ENCODE measurements at regions not wholly inside any gene's neighbourhood (a gene's known extent, or its start where the extent isn't known, plus 50 kb on each side); places are given as distances from the start of the nearest gene placed in this dataset.

- Histone ChIP-seq H3K4me3 (ENCODE audit: low read depth, low read length) (no peak overlapping the region), H3K4me1 (ENCODE audit: insufficient read depth) (no peaks in the 10 kb centered on the region), H3K36me3 (ENCODE audit: insufficient read depth) (no peaks in the 10 kb centered on the region), H3K27ac (ENCODE audit: low read depth) (no peak overlapping the region)
- WGBS: 96% methylated on average over 14 of the region's 14 CpGs
- no peak for DNase-seq (ENCODE audit: extremely low spot score)
These were observed 841.6 kb upstream of the TMPRSS15 start for GRCh38 chr21:19245188-19245580.

DNA sequence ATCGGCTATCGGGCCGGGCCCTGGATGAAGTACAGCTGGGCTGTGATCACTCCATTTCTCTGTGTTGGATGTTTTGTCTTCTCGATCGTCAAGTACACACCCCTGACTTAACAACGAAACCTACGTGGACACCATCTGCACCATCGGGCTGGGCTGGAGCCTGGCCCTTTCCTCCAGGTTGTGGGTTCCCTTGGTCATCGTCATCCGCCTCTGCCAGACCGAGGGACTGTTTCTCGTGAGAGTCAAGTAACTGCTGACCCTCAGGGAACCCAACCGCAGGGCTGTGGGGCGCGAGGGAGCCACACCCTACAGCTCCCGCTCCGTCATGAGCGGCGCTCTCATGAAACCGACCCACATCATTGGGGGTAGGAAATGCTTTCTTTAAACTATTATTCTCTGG, 842.4 kb upstream of the TMPRSS15 start:
- H3K4me3 ChIP-seq (ENCODE audit: low read depth, low read length): no peak overlapping the region
- no peaks in the 10 kb centered on the region for H3K4me1 ChIP-seq (ENCODE audit: insufficient read depth)
- H3K27ac ChIP-seq (ENCODE audit: low read depth): no peak overlapping the region
- DNase-seq (ENCODE audit: extremely low spot score): no peak
- H3K36me3 ChIP-seq (ENCODE audit: insufficient read depth): no peaks in the 10 kb centered on the region
- WGBS: 95% methylated on average over 20 of the region's 20 CpGs

DNA sequence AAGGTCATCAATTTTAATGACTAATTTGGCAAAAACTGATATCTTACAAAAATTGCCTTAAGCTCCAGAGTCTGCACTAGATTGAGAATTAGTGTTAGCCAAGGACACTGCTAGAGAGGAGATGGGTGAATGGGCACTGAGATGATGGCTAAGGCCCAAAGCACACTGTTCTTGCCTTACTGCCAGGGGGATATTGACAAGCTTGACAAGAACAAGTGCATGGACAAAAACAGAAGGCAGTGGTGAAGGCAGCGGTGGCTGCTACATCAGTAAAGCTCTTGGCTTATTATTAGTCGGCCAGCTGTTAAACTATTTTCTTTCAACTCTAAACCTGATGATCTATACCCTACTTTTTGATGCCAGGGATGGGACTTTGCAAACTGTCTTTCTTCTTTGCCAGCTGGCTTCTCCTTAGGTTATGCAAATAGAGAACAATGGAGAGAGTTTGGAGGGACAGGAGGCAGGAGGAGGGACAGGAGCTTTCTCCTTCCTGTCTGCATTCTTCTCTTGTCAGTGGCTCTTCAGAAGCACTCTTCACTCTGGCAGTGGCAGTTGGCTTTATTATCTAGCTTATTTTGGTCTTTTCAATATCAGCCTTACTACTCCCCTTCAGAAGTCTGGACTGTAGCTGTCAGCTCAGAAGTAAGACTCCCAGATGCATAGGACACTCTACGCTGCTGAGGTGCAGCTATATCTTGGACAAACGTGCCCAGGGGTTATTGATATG, 853.5 kb upstream of the TMPRSS15 start:
- DNase-seq (ENCODE audit: extremely low spot score): no peak
- Histone ChIP-seq H3K36me3 (ENCODE audit: insufficient read depth) (no peaks in the 10 kb centered on the region), H3K27ac (ENCODE audit: low read depth) (no peak overlapping the region), H3K4me3 (ENCODE audit: low read depth, low read length) (no peak overlapping the region), H3K4me1 (ENCODE audit: insufficient read depth) (no peaks in the 10 kb centered on the region)
- WGBS: 83% methylated on average over 4 of the region's 4 CpGs

DNA sequence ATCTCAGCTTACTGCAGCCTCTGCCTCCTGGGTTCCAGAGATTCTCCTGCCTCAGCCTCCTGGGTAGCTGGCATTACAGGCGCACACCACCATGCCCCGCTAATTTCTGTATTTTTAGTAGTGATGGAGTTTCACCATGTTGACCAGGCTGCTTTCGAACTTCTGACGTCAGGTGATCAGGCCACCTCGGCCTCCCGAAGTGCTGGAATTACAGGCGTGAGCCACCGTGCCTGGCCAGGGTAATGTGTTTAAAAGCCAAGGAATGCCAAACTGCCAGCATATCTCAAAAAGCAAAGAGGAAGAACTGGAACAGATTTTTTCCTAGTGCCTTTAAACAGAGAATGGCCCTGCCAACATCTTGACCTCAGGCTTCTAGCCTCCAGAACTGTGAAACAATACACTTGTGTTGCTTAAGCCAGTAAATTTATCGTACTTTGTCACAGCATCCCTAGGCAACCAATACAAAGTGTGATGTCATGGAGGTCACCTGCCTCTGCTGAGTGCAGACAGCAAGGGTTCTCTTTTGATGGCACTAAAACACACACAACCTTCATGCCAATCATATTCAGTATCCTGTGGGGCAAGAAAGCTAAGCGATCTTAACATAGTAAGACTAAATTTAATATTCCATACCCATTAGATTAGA, 858.3 kb upstream of the TMPRSS15 start:
- no peaks in the 10 kb centered on the region for H3K4me1 ChIP-seq (ENCODE audit: insufficient read depth)
- H3K36me3 ChIP-seq (ENCODE audit: insufficient read depth): no peaks in the 10 kb centered on the region
- H3K27ac ChIP-seq (ENCODE audit: low read depth): no peak overlapping the region
- H3K4me3 ChIP-seq (ENCODE audit: low read depth, low read length): no peak overlapping the region
- no peak for DNase-seq (ENCODE audit: extremely low spot score)
- WGBS: 95% methylated on average over 10 of the region's 10 CpGs

GRCh38 chr21:19266636-19267035, 863.1 kb upstream of the TMPRSS15 start:
- 30% methylated on average over 3 of the region's 3 CpGs for WGBS

DNA sequence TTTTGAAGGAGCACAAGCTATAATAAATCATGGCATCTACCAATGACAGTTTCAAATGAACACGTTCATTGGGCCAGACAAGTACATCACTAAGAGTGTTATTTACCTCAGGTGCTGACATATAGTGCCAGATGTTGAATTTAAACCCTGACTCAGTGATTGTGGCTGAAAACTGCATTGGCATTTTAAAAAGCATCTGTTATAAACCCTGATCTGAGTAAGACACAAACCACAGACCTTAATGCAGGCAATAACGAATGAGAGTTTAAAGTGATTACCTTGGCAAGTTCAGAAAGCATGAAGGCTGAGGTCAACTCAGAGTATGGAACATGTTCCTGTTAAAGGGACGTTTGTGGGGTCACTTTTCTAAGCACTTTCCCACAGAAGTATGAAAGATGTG, 865.1 kb upstream of the TMPRSS15 start:
- no peak for DNase-seq (ENCODE audit: extremely low spot score)
- 63% methylated on average over 3 of the region's 3 CpGs for WGBS
- no peaks in the 10 kb centered on the region for H3K36me3 ChIP-seq (ENCODE audit: insufficient read depth)
- no peaks in the 10 kb centered on the region for H3K4me1 ChIP-seq (ENCODE audit: insufficient read depth)
- no peak overlapping the region for H3K4me3 ChIP-seq (ENCODE audit: low read depth, low read length)
- H3K27ac ChIP-seq (ENCODE audit: low read depth): no peak overlapping the region

More at GRCh38 chr21:19266636-19267035, 863.1 kb upstream of the TMPRSS15 start:
- Histone ChIP-seq H3K4me3 (ENCODE audit: low read depth, low read length) (no peak overlapping the region), H3K4me1 (ENCODE audit: insufficient read depth) (no peaks in the 10 kb centered on the region), H3K36me3 (ENCODE audit: insufficient read depth) (no peaks in the 10 kb centered on the region), H3K27ac (ENCODE audit: low read depth) (no peak overlapping the region)
- DNase-seq (ENCODE audit: extremely low spot score): no peak

DNA sequence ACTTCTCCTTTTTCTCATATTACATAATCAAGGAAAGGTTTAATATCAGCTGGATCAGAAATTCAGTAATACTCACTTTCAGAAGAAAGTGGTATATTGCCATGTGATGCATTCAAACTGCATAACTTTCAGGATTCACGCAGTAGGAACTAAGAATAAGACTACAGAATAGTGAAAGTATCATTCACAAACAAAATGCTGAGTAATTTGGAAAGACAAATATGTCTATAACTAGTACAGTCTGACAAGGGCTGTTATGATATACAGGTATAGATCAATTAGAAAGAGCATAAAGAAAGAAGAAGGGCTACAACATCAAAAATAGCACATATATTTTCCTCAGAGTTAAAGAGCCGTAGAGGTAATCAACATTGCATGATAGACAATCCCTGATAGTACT, 871.5 kb upstream of the TMPRSS15 start:
- 89% methylated on average over 2 of the region's 2 CpGs for WGBS
- no peak overlapping the region for H3K27ac ChIP-seq (ENCODE audit: low read depth)
- H3K4me3 ChIP-seq (ENCODE audit: low read depth, low read length): no peak overlapping the region

GRCh38 chr21:19276665-19277064, 873.1 kb upstream of the TMPRSS15 start:
- no peaks in the 10 kb centered on the region for H3K4me1 ChIP-seq (ENCODE audit: insufficient read depth)
- no peak overlapping the region for H3K4me3 ChIP-seq (ENCODE audit: low read depth, low read length)
- no peaks in the 10 kb centered on the region for H3K36me3 ChIP-seq (ENCODE audit: insufficient read depth)
- 49% methylated on average over 4 of the region's 4 CpGs for WGBS
- no peak overlapping the region for H3K27ac ChIP-seq (ENCODE audit: low read depth)
- no peak for DNase-seq (ENCODE audit: extremely low spot score)

More for the DNA sequence above, 871.5 kb upstream of the TMPRSS15 start:
- no peaks in the 10 kb centered on the region for H3K4me1 ChIP-seq (ENCODE audit: insufficient read depth)
- no peaks in the 10 kb centered on the region for H3K36me3 ChIP-seq (ENCODE audit: insufficient read depth)
- no peak for DNase-seq (ENCODE audit: extremely low spot score)

GRCh38 chr21:19286876-19287275, 883.3 kb upstream of the TMPRSS15 start:
- DNase-seq (ENCODE audit: extremely low spot score): no peak
- Histone ChIP-seq H3K4me3 (ENCODE audit: low read depth, low read length) (no peak overlapping the region), H3K4me1 (ENCODE audit: insufficient read depth) (no peaks in the 10 kb centered on the region), H3K27ac (ENCODE audit: low read depth) (no peak overlapping the region), H3K36me3 (ENCODE audit: insufficient read depth) (no peaks in the 10 kb centered on the region)
- 84% methylated on average over 2 of the region's 2 CpGs for WGBS

DNA sequence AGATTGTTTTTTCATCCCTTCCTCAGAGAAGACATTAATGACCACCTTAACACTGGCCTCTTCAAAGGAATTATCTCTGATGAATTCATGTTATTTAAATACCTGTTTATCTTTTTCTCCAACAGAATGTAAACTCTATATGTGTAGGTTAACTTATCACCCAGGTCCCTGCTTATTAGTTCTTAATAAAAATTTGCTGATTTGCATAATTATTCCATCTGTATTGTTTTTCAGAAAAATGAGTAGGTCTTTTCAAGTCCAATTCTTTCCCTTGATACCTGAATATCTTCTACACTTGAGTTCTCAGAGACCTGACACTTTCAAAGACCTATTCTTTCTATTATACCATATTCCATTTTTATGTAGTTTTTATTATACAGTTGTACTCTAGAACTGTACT, 886.7 kb upstream of the TMPRSS15 start:
- H3K27ac ChIP-seq (ENCODE audit: low read depth): no peak overlapping the region
- H3K4me1 ChIP-seq (ENCODE audit: insufficient read depth): no peaks in the 10 kb centered on the region
- H3K4me3 ChIP-seq (ENCODE audit: low read depth, low read length): no peak overlapping the region
- no peak for DNase-seq (ENCODE audit: extremely low spot score)
- no peaks in the 10 kb centered on the region for H3K36me3 ChIP-seq (ENCODE audit: insufficient read depth)

DNA sequence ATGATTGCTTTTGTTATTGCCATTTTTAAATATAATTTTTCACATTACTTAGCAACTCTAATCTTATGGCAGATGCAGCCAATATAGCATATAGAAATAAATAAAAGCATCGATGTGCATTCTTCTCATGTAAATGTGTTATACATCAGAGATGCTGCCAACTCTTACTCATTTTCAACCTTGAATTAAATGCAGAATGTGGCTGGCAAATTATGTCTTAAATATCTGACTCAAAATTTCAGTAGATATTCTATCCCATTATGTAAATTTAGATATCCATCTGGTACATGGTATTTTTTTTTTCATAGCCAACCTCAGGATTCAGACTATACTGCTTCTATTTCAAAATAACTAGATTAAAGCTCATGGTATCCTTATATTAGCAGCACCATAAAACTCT, 916.7 kb upstream of the TMPRSS15 start:
- Histone ChIP-seq H3K4me3 (ENCODE audit: low read depth, low read length) (no peak overlapping the region), H3K4me1 (ENCODE audit: insufficient read depth) (no peaks in the 10 kb centered on the region), H3K27ac (ENCODE audit: low read depth) (no peak overlapping the region), H3K36me3 (ENCODE audit: insufficient read depth) (no peaks in the 10 kb centered on the region)
- WGBS: 71% methylated on average over 1 of the region's 1 CpG
- DNase-seq (ENCODE audit: extremely low spot score): no peak

- H3K27ac ChIP-seq (ENCODE audit: low read depth): no peak overlapping the region
- no peak overlapping the region for H3K4me3 ChIP-seq (ENCODE audit: low read depth, low read length)
- WGBS: 72% methylated on average over 3 of the region's 3 CpGs
- no peaks in the 10 kb centered on the region for H3K36me3 ChIP-seq (ENCODE audit: insufficient read depth)
- no peak for DNase-seq (ENCODE audit: extremely low spot score)
- H3K4me1 ChIP-seq (ENCODE audit: insufficient read depth): no peaks in the 10 kb centered on the region
These were observed 918.1 kb upstream of the TMPRSS15 start for GRCh38 chr21:19321688-19322087.

DNA sequence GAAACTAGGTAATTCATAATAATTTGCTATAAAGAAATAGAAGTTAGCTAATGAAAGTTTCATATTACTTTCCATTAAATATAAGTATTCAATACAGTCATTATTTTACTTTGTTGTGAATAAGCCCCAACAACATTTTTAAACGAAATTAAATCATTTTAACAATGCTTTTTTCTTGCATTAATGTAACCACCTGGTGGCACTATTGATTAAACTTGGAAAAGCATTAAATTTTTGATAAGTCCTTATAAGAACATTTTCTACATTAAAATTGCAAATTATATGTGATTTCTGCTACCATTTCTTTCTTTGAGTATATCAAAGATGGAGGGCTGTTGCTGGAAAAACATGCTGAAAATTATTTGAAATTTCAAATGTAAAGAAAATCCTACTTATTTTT, 918.8 kb upstream of the TMPRSS15 start:
- DNase-seq (ENCODE audit: extremely low spot score): no peak
- 33% methylated on average over 1 of the region's 1 CpG for WGBS

GRCh38 chr21:19326531-19327319, 923.1 kb upstream of the TMPRSS15 start:
- Histone ChIP-seq H3K4me3 (ENCODE audit: low read depth, low read length) (no peak overlapping the region), H3K36me3 (ENCODE audit: insufficient read depth) (no peaks in the 10 kb centered on the region), H3K27ac (ENCODE audit: low read depth) (no peak overlapping the region), H3K4me1 (ENCODE audit: insufficient read depth) (no peaks in the 10 kb centered on the region)
- 68% methylated on average over 6 of the region's 6 CpGs for WGBS
- no peak for DNase-seq (ENCODE audit: extremely low spot score)

More for the DNA sequence above, 918.8 kb upstream of the TMPRSS15 start:
- Histone ChIP-seq H3K4me1 (ENCODE audit: insufficient read depth) (no peaks in the 10 kb centered on the region), H3K36me3 (ENCODE audit: insufficient read depth) (no peaks in the 10 kb centered on the region), H3K27ac (ENCODE audit: low read depth) (no peak overlapping the region), H3K4me3 (ENCODE audit: low read depth, low read length) (no peak overlapping the region)
